PC-9 (cell line): ENCODE measurements at regions not wholly inside any gene's neighbourhood (a gene's known extent, or its start where the extent isn't known, plus 50 kb on each side); places are given as distances from the start of the nearest gene placed in this dataset.

Experiments
- EZH2 ChIP-seq: fragments of 200-600 bp; sonication (generic); IDR thresholded peaks from 2 replicates; pipeline ENCODE4 v1.8.0; 2017; ENCODE audit warnings: antibody characterized with exemption, low read depth
- TF ChIP-seq, protein P1 (sequence below): fragments of 200-600 bp; sonication (generic); conservative IDR thresholded peaks from 2 replicates; pipeline ENCODE4 v1.6.1; 2017; ENCODE audit warnings: mixed run types, antibody characterized with exemption, mild to moderate bottlenecking, moderate library complexity

DNA sequence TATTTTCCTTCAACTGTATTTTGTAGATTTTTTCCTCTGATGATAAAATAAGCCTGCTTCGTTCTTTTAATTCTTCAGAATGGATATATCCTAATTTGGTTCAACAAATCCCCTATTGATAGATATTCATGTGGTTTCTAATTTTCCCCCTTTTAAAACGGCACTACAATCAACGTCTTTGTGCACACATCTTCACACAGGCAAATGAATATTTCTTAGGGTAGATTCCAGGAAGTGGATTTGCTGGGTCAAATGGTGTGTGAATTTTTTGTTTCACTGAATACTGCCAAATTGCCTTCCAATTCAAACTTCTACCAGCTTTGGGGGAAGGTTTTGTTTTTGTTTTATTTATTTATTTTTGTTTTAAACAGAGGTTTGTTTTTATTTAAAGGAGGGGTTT, 287.2 kb downstream of the FOXO1 start:
- TF ChIP-seq, protein P1, sequence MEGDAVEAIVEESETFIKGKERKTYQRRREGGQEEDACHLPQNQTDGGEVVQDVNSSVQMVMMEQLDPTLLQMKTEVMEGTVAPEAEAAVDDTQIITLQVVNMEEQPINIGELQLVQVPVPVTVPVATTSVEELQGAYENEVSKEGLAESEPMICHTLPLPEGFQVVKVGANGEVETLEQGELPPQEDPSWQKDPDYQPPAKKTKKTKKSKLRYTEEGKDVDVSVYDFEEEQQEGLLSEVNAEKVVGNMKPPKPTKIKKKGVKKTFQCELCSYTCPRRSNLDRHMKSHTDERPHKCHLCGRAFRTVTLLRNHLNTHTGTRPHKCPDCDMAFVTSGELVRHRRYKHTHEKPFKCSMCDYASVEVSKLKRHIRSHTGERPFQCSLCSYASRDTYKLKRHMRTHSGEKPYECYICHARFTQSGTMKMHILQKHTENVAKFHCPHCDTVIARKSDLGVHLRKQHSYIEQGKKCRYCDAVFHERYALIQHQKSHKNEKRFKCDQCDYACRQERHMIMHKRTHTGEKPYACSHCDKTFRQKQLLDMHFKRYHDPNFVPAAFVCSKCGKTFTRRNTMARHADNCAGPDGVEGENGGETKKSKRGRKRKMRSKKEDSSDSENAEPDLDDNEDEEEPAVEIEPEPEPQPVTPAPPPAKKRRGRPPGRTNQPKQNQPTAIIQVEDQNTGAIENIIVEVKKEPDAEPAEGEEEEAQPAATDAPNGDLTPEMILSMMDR: no peak
- TF ChIP-seq EZH2: no peak
